T-cell (primary cell): ENCODE measurements at regions not wholly inside any gene's neighbourhood (a gene's known extent, or its start where the extent isn't known, plus 50 kb on each side); places are given as distances from the start of the nearest gene placed in this dataset.

Source experiments
- ATAC-seq, 4 experiments: fragments of 200-7000 bp in 3 of 4; fragments of 150-1000 bp in 1 of 4; cut with Tn5 transposase; replicated peaks in 1 of 4; 1 replicate in 3 of 4; 2 replicates in 1 of 4; pipeline ENCODE4 v1.10.0; 2021; ENCODE audit warnings: moderate library complexity in 3 of 4, mild to moderate bottlenecking in 2 of 4, moderate number of reproducible peaks in 1 of 4
- CTCF ChIA-PET, 2 donors: fragments of 300-600 bp; sonication (Branson Sonifier 250); formaldehyde crosslinking; loops; one replicate each; lab custom pipeline; 2022; ENCODE audit warnings: antibody characterized with exemption in 2 of 2; lab: Charles Lee
- POLR2A ChIA-PET, 2 donors: fragments of 300-600 bp; sonication (Branson Sonifier 250); formaldehyde crosslinking; loops; one replicate each; lab custom pipeline; 2022; ENCODE audit warnings: antibody characterized with exemption in 2 of 2; lab: Charles Lee
- DNase-seq, 35 experiments: peaks; one replicate each; pipeline versions ENCODE4 v3.0.0 to v3.0.0-alpha.2; 2013 to 2023
- H3K27ac ChIP-seq: one replicate; pipeline ENCODE4 v1.5.1; 2013; ENCODE audit warnings: low read length
- H3K27me3 ChIP-seq, 2 experiments: replicated peaks in 1 of 2; 1 replicate in 1 of 2; 2 replicates in 1 of 2; pipeline versions ENCODE4 v1.6.1 to v1.7.0; 2013; ENCODE audit warnings: low read length in 1 of 2, mixed read lengths in 1 of 2; ENCODE audit not compliant: control insufficient read depth in 2 of 2, insufficient read depth in 2 of 2; ENCODE audit errors: extremely low read depth in 1 of 2
- H3K36me3 ChIP-seq, 2 donors: 1 replicate in 1 of 2; 2 replicates in 1 of 2; pipeline versions ENCODE4 v1.6.1 to v1.7.0; 2013; ENCODE audit warnings: low read length in 1 of 2; ENCODE audit not compliant: control insufficient read depth in 2 of 2, insufficient read depth in 1 of 2; ENCODE audit errors: extremely low read depth in 1 of 2
- H3K4me1 ChIP-seq, 2 experiments: 1 replicate in 1 of 2; 2 replicates in 1 of 2; pipeline versions ENCODE4 v1.6.1 to v1.7.0; 2013; ENCODE audit warnings: low read length in 2 of 2, mixed read lengths in 1 of 2; ENCODE audit not compliant: insufficient read depth in 2 of 2, control insufficient read depth in 1 of 2; ENCODE audit errors: extremely low read depth in 1 of 2
- H3K4me3 ChIP-seq, 2 donors: 1 replicate in 1 of 2; 2 replicates in 1 of 2; pipeline versions ENCODE4 v1.5.1 to v1.7.0; 2013; ENCODE audit warnings: mild to moderate bottlenecking in 2 of 2, low read length in 1 of 2, moderate library complexity in 1 of 2; ENCODE audit not compliant: control insufficient read depth in 1 of 2; ENCODE audit errors: extremely low read depth in 1 of 2
- H3K9me3 ChIP-seq: 2 replicates; pipeline ENCODE4 v1.7.0; 2013
- H3K27ac Mint-ChIP-seq, 2 donors: one replicate each; pipeline ENCODE4 v1.8.0; 2020 to 2021; ENCODE audit warnings: mild to moderate bottlenecking in 2 of 2, mixed read lengths in 2 of 2
- H3K27me3 Mint-ChIP-seq, 2 donors: one replicate each; pipeline ENCODE4 v1.8.0; 2021 to 2022; ENCODE audit warnings: mixed read lengths in 2 of 2
- H3K36me3 Mint-ChIP-seq: one replicate; pipeline ENCODE4 v1.8.0; 2021; ENCODE audit warnings: mixed read lengths
- H3K4me1 Mint-ChIP-seq, 3 donors: one replicate each; pipeline ENCODE4 v1.8.0; 2020 to 2022; ENCODE audit warnings: mixed read lengths in 3 of 3, mild to moderate bottlenecking in 1 of 3
- H3K4me3 Mint-ChIP-seq, 3 donors: one replicate each; pipeline ENCODE4 v1.8.0; 2020 to 2022; ENCODE audit warnings: mild to moderate bottlenecking in 3 of 3, mixed read lengths in 3 of 3, moderate library complexity in 3 of 3
- H3K9me3 Mint-ChIP-seq, 3 donors: one replicate each; pipeline ENCODE4 v1.8.0; 2020 to 2022; ENCODE audit warnings: mixed read lengths in 3 of 3
- WGBS: methylation state at CpG from one replicate; pipeline ENCODE4 v1.1.5; 2013; ENCODE audit warnings: missing lambda C conversion rate; ENCODE audit not compliant: insufficient coverage; 5-methylcytosine and 5-hydroxymethylcytosine counted together

- Histone ChIP-seq H3K4me1 (no peaks in the 10 kb centered on the region), H3K36me3 (no peaks in the 10 kb centered on the region), H3K9me3 (no peaks in the 10 kb centered on the region), H3K27ac (no peak overlapping the region), H3K27me3 (peaks cover 0 to 6% of the 10 kb centered on the region in 2 experiments), H3K4me3 (no peak overlapping the region)
- DNase-seq (no peak), ATAC-seq (no peak)
- H3K4me1 Mint-ChIP-seq: no peaks in the 10 kb centered on the region
- H3K27me3 Mint-ChIP-seq: peaks cover 16 to 21% of the 10 kb centered on the region in 2 donors
- H3K36me3 Mint-ChIP-seq: no peaks in the 10 kb centered on the region
- ChIA-PET POLR2A (no interaction called here), CTCF (no interaction called here)
- H3K4me3 Mint-ChIP-seq: no peak overlapping the region
- no peak overlapping the region for H3K27ac Mint-ChIP-seq
- WGBS: 58% methylated on average over 2 of the region's 4 CpGs
- no peaks in the 10 kb centered on the region for H3K9me3 Mint-ChIP-seq
These were observed 190.6 kb downstream of the HIBADH start for GRCh38 chr7:27472043-27472442.
